SW480 (cell line): ENCODE measurements at regions not wholly inside any gene's neighbourhood (a gene's known extent, or its start where the extent isn't known, plus 50 kb on each side); places are given as distances from the start of the nearest gene placed in this dataset.
A peak's percentile ranks its signal among the peaks of the same experiment; 100 is the strongest.
"Not testable (repeated sequence)": the region's sequence is repeated elsewhere in the genome, so short reads cannot be mapped to it uniquely, and the experiment has no call there.

Source experiments
- DNase-seq: peaks from one replicate; pipeline ENCODE4 v3.0.0-alpha.2; 2016; ENCODE audit warnings: low spot score

GRCh38 chr2:75892490-75892889, 181.8 kb upstream of the GCFC2 start:
- DNase-seq, result peak; percentile 13

- DNase-seq, result no peak
These were observed 171.8 kb upstream of the GCFC2 start for GRCh38 chr2:75882530-75882929.

- not testable (repeated sequence) for DNase-seq
These were observed 164.9 kb upstream of the GCFC2 start for GRCh38 chr2:75875606-75876005.

- not testable (repeated sequence) for DNase-seq
These were observed 161.3 kb upstream of the GCFC2 start for GRCh38 chr2:75871762-75872614.

DNA sequence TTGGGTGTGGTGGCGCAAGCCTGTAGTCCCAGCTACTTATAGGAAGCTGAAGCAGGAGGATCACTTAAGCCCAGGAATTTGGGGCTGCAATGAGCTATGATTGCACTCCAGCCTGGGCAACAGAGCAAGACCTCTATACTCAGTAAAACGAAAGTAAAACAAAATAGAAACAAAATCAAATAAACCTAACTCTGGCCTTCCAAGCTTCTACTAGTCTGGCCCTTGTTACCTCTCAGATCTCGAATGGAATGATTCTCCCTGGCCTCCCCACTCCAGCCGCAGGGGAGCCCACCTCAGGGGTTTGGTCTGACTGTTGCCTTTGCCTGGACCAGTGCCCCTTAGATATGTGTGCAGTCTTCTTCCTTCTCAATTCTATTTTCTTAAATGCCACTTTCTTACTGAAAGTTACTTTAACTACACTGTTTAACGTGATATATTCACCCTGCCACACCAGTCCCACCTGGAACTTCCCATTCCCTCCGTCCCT, 160.0 kb upstream of the GCFC2 start:
- no peak for DNase-seq

GRCh38 chr2:75870133-75870532, 159.4 kb upstream of the GCFC2 start:
- no peak for DNase-seq

DNA sequence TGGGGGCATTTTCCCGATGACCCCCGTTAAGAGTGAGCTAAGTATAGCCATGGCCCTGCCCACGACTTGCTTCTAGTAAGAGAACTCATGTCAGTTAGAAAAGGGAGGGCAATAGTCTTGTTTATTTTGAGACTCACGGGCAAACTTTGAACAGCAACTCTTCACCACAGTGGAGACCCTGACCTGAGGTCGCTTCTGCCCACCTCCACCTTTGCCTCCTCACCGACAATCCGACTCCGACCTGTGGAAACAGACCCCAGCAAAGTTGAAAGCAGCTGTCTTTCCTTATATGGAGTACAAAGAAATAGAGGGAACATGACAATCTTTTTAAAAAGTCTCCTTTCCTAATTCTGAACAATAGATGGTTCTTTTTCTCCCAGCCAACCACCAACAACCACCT, 155.0 kb upstream of the GCFC2 start:
- DNase-seq, result no peak

- no peak for DNase-seq
These were observed 154.4 kb upstream of the GCFC2 start for GRCh38 chr2:75865083-75865482.

- DNase-seq, result no peak
These were observed 151.8 kb upstream of the GCFC2 start for GRCh38 chr2:75862547-75862946.

- no peak for DNase-seq
These were observed 142.7 kb upstream of the GCFC2 start for GRCh38 chr2:75853436-75853835.

DNA sequence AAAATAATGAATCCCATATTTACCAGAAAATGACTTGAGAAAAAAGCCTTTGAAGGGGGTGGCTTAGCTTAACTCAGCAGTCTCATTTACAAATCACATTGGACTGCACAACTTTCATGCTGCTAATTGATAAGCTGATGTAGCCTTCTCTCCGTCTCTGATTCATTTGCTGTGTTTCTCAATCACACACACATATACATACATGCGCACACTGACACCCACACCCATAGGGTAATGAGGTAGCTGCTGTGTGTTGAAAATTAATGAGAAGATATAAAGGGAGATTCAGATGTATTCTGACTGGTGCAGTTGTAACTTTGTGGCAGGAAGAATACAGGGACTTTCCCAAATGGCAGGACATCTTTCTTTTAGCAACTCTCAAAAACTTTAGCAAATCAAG, 141.9 kb upstream of the GCFC2 start:
- no peak for DNase-seq

DNA sequence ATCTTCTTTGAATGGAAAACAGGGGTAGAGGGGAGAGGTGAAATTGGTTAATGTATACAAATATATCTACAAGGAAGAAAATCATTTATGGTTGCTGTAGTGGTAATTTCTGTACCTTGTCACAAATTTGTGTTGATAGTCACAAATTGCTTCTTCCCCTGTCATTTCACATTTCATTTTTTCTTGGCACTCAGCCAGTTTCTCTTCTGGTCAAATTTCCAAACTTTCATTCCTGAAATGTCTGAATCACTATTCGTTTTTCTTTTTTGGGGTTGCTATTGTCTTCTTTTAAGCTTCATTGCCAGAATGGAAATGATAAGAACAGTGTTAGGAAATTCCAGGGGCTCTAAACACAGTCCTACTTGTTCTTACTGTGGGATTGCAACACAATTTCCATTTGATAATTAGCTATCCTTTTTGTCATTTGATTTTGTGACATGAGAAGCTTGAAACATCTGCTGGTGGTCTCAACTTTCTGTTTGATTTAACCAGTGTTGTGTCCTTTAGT, 136.0 kb upstream of the GCFC2 start:
- DNase-seq, result no peak

GRCh38 chr2:75844651-75845050, 133.9 kb upstream of the GCFC2 start:
- DNase-seq, result peak; percentile 87

- DNase-seq, result not testable (repeated sequence)
These were observed 123.9 kb upstream of the GCFC2 start for GRCh38 chr2:75834588-75834987.

DNA sequence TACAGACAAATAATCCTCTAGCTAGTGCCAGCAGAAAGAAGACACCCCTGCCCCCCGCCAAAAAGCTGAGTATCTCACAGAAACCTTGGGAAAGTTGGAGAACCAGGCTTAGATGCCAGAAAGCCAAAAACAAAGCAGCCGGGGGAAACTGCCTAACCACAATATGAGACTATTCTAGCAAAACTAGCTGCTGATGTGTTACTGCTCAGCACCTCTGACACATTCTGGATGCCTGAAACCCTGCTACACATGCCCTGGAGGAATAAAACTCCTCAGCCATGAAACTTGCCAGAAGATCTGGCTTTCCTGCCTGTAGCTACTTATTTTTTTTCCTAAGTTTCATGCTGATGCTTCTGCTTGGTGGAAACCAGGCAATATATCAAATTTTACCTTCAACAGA, 122.7 kb upstream of the GCFC2 start:
- DNase-seq, result no peak

DNA sequence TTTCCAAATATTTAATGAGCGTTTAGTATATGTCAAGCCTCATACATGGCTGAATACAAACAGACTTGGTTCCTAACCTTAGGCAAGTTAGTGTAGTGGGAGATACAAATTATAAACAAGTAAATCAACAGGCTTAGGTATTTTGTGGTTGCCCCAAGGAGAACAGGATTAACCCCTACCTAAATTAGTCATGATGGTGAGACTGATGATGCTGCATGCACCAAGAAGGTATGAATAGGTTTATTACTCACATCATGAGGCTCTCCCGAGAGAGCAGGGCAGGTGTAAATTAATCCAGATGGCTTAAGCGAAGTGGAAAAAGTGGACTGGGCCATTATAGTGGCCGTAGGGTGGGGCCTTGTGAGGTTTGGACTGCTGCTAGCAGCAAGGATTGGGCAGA, 118.1 kb upstream of the GCFC2 start:
- DNase-seq, result no peak

DNA sequence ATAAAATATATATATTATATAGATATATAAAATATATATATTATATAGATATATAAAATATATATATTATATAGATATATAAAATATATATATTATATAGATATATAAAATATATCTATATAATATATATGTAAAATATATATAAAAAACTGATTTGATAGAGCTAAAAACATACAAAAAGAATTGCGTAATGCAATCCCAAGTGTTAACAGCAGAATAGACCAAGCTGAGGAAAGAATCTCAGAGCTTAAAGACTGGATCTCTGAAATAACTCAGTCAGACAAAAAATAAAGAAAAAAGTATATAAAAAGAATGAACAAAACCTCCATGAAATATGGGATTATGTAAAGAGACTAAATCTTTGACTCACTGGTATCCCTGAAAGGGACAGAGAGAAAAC, 112.8 kb upstream of the GCFC2 start:
- DNase-seq, result not testable (repeated sequence)

DNA sequence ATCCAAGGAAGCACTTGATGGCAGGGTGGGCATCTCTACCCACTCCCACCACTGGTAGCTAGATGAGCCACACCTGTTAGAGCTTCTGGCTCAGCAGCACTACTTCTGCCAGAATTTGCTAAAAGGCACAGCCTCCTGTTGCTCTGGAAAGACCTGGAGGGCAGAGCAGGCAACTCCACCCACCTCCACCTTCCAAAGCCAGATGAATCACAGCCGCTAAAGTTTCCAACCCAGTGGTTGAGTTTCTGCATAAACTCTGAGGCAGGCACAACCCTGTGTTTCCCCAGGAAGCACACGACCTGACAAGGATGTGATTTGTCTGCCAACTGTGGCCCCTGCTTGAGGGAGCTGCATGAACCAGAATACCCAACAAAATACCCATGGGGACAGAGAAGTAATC, 111.6 kb upstream of the GCFC2 start:
- no peak for DNase-seq

DNA sequence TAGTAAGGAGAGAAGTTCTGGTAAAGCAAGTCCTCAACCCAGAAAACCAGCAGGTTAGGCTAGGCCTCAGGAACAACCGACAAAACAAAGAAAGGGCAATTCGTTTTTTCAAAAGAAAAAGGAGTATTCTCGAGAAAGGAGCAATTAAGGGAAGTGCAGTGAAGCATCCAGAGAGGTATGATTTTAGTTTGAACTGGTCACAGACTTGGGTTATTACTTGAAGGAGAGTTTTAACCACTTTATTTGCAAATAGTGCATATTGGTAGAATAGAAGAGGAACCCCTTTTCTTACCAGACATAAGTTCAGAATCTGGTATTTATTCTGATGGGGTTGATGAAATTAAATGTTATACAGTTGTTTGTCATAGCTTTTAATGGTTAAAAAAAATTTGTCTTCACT, 110.0 kb upstream of the GCFC2 start:
- DNase-seq, result no peak

- no peak for DNase-seq
These were observed 100.1 kb upstream of the GCFC2 start for GRCh38 chr2:75810611-75811330.

DNA sequence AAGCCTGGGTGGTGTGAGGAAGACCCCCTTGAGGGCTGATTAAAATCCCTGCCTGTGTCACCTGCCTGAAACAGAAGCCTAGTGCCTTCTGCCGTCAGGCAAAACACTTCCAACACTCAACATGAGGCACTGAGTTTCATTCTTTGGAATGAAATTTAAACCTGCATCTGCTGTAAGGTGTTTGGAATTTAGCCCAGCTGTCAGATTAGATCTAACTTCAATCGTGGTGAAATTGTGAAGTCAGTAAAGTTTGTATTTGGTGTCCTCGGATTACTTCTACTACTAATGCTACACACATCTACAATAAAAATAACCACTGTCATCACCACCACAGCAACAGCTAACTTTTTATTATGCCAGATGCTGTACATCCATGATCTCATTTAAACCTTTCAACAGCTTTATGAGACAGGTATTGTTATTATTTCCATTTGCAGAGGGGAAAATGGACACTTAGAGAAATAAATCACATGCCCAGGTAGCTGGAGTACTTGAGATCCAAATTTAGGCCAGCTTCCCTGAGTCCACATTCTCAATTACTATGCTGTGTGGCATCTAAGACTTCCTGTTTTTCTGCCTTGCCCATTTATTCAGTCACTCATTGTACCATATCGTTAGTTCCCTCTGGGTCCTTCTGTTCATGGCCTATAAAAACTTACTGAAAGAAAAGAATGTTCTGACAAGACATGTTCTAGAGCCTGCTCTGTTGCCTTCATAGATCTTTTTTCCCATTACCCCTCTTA, 98.2 kb upstream of the GCFC2 start:
- DNase-seq, result no peak

DNA sequence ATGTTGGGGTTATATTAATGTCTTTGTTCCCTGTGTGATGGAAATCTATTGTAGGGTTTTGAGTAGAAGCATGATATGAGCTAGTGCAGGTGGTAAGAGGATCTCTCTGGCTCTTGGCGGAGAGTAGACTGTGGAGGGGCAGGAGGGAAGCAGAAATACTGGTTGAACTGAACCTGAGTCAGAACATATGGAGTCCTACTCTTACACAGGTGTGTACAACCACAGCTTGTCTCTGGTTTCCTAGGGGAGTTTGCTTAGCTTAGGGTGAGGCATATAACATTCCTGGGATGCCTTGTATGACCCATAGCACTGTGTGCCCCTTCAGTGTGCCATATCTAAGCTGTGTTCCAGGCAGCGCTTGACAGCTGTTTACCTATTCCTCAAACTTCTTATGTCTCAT, 97.3 kb upstream of the GCFC2 start:
- DNase-seq, result peak; percentile 67
